HL-60 (cell line): ENCODE measurements at regions not wholly inside any gene's neighbourhood (a gene's known extent, or its start where the extent isn't known, plus 50 kb on each side); places are given as distances from the start of the nearest gene placed in this dataset.

Experiments used
- CTCF ChIP-seq: IDR thresholded peaks from one replicate; pipeline ENCODE4 v1.5.1; 2011; ENCODE audit warnings: low read length, control low read depth, inconsistent platforms; ENCODE audit not compliant: insufficient read depth
- GABPA ChIP-seq: IDR thresholded peaks from 2 replicates; pipeline ENCODE4 v1.6.1; 2012; ENCODE audit warnings: low read depth
- POLR2AphosphoS5 ChIP-seq: IDR thresholded peaks from 2 replicates; pipeline ENCODE4 v1.6.1; 2012; ENCODE audit warnings: low read depth
- REST ChIP-seq: IDR thresholded peaks from 2 replicates; pipeline ENCODE4 v1.6.1; 2012; ENCODE audit warnings: low read depth; ENCODE audit not compliant: insufficient replicate concordance

DNA sequence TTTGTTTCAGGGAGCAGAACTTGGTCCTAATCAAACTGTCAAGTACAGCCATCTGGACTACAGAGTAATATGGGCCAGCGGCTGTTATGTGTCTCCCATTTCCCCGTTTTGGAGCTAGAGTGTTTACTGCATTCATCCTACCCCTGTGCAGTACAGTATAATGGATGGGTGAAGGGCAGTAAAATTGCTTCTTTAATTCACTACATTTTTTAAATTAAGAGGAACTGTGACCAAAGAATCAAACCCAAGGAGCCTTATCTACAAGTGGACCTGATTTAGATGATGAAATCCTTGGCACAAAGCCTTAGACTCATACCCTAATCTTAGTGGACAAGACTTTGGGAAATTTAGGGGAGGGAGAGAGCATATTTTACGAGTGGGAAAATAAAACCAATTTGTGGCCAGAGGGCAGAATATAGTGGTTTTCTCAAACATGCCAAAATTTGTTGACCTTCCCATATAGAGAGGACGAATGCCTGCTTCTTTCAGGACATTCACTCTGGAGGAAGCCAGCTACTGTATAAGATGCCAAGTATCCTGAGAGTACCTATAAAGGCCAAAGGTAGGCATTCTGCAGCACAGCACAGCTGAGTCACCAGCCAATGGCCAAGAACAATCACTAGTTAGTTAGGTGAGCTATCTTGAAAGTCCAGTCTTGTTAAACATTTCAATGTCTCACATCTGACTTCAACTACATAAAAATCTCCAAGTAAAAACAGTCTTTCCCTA lies 253.8 kb upstream of the KCNIP4 start:
- no peak for TF ChIP-seq GABPA
- TF ChIP-seq CTCF: no peak
- no peak for TF ChIP-seq POLR2AphosphoS5
- TF ChIP-seq REST: no peak
